ENCODE measurements at regions not wholly inside any gene's neighbourhood (a gene's known extent, or its start where the extent isn't known, plus 50 kb on each side); places are given as distances from the start of the nearest gene placed in this dataset.

DNA sequence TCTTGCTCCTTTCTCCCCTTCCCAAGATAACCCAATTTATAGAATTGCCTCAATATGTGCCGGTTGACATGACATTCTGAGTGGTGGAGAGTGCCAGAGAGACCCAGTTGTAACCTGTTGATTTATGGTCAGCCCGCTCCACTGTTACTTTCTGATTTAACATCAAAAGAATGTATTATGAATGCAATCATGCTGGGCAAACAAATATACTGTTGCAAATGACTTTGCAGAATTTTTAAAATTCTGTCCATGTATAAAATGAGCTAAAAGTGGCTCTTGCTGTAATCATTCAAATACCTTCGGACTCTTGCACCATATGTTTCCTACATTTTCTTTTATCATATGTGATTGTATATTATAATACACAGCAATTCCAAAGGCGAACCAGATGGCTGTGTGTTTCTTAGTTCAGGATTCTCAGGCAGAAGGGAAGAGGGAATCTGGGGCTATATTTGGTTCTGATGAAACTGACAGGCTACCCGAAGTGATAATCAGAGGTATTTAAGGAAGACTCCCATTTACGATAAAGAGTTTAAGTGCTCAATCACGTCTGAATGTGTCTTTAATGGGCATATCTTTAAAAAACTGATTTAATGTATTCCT, 131.7 kb downstream of the CLCN4 start:
- DNase-seq (ENCODE audit: low read depth) = no peak
- TF ChIP-seq, protein P1, sequence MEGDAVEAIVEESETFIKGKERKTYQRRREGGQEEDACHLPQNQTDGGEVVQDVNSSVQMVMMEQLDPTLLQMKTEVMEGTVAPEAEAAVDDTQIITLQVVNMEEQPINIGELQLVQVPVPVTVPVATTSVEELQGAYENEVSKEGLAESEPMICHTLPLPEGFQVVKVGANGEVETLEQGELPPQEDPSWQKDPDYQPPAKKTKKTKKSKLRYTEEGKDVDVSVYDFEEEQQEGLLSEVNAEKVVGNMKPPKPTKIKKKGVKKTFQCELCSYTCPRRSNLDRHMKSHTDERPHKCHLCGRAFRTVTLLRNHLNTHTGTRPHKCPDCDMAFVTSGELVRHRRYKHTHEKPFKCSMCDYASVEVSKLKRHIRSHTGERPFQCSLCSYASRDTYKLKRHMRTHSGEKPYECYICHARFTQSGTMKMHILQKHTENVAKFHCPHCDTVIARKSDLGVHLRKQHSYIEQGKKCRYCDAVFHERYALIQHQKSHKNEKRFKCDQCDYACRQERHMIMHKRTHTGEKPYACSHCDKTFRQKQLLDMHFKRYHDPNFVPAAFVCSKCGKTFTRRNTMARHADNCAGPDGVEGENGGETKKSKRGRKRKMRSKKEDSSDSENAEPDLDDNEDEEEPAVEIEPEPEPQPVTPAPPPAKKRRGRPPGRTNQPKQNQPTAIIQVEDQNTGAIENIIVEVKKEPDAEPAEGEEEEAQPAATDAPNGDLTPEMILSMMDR (conservative IDR thresholded peaks at IDR 0.05; ENCODE audit: control insufficient read depth, insufficient read depth, low read depth, low read length) = no peak
- no peak overlapping the region for H3K4me3 ChIP-seq (ENCODE audit: control insufficient read depth, low read depth, low read length)

DNA sequence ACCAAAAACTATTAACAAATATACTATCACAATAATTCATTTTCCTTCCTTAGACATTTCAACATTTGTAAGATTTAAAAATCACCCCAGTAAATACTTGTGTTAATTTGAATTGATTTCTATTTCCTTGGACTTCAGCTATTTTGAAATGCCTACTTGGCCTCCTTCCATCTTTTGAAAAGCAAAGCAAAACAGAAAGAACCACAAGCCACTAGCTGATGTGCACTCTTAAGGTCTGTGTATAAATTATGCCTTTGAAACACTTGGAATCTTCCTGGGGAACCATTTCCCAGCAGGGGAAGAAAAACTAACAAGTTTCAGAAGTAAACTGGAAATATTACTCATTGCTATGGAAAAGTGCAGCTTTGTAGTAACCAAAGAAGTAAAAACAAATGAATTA, 139.8 kb downstream of the CLCN4 start:
- DNase-seq (ENCODE audit: low read depth) = peak; percentile 62
- TF ChIP-seq, protein P1 (conservative IDR thresholded peaks at IDR 0.05; ENCODE audit: control insufficient read depth, insufficient read depth, low read depth, low read length) = no peak

DNA sequence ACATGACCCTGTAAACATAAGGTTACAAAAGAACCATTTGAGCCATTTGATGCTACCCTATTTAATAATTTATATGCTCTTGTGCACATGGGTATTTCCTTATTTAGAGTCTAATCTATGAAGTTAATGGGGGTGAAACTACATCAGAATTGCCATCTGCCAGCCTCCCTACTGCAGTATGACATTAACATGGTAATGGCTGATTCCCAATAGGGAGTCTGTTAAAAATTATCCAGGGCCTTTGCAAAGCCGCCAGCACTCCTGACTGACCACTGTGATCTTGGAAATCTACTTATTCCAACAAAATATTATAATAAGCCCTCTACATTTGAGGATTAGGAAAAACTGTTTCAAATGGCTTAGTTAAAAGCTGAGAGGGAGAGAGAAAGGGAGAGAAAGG, 153.7 kb downstream of the CLCN4 start:
- no peak overlapping the region for H3K4me3 ChIP-seq (ENCODE audit: control insufficient read depth, low read depth, low read length)
- TF ChIP-seq, protein P1 (conservative IDR thresholded peaks at IDR 0.05; ENCODE audit: control insufficient read depth, insufficient read depth, low read depth, low read length) = no peak
- no peak for DNase-seq (ENCODE audit: low read depth)

More for the DNA sequence above, 139.8 kb downstream of the CLCN4 start:
- H3K4me3 ChIP-seq (ENCODE audit: control insufficient read depth, low read depth, low read length) = no peak overlapping the region

DNA sequence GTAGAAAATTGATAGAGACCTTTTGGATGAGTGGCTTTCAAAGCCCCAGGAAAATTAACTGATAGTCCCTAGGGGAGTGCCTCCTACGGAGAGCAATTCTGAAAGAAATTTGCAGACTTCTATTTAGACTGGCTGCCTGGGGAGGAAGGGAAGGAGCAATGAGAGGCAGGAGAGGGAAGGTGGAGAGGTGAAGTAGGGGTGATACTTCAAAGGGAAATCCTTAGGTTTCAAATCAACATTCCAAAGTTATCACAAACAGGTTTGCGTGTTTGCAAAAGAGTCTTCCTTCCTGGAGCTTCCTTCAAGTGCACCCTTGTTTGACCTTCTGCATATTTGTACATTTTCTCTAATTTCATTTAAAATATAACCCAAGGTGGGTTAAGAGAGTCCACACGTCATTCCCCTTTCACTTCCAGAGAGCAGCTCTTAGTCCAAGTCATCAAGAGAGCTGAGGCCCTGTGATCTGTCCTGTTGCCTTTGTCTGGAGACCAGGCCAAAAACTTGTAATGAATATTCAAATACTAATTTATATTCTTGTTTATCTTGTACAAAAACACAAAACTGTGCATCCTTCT, 157.8 kb downstream of the CLCN4 start:
- no peak for DNase-seq (ENCODE audit: low read depth)

DNA sequence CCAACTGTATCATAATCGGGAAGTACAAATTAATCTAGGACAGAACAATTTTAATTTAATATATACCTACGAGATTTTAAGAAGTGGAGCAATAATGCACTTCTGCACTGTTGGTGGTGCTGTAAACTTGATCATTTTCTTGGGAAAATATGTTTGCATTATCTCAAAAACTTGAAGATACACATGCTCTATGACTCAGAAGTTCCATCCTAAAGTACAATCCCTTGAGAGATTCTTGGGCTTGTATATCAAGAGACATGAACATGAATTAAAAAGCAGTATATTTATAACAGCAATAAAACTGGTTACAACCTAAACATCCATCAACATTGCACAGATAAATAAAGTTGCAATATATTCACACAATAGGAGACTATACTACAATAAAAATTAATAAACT, 168.8 kb downstream of the CLCN4 start:
- no peak overlapping the region for H3K4me3 ChIP-seq (ENCODE audit: control insufficient read depth, low read depth, low read length)
- peak; percentile 67 for DNase-seq (ENCODE audit: low read depth)
- TF ChIP-seq, protein P1 (conservative IDR thresholded peaks at IDR 0.05; ENCODE audit: control insufficient read depth, insufficient read depth, low read depth, low read length) = no peak

More for the DNA sequence above, 157.8 kb downstream of the CLCN4 start:
- TF ChIP-seq, protein P1 (conservative IDR thresholded peaks at IDR 0.05; ENCODE audit: control insufficient read depth, insufficient read depth, low read depth, low read length) = no peak
- H3K4me3 ChIP-seq (ENCODE audit: control insufficient read depth, low read depth, low read length) = no peak overlapping the region

DNA sequence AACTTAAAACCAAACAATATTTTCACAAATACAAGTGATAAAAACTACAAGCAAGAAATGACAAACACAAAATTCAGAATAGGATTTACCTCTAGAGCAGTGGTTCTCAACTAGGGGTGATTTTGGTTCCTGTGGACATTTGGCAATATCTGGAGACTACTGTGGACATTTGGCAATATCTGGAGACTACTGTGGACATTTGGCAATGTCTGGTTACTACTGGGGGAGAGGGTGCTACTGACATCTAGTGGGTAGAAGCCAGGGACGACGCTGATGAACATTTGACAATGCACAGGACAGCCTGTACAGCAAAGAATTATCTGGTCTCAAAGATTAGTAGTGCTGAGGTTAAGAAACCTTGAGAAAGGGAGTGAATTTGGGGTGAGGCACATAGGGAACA, 169.8 kb downstream of the CLCN4 start:
- DNase-seq (ENCODE audit: low read depth) = peak; percentile 68
- no peak overlapping the region for H3K4me3 ChIP-seq (ENCODE audit: control insufficient read depth, low read depth, low read length)
- TF ChIP-seq, protein P1 (conservative IDR thresholded peaks at IDR 0.05; ENCODE audit: control insufficient read depth, insufficient read depth, low read depth, low read length) = peak; percentile 55
